Amniotic epithelial cell (primary cell): ENCODE measurements at regions not wholly inside any gene's neighbourhood (a gene's known extent, or its start where the extent isn't known, plus 50 kb on each side); places are given as distances from the start of the nearest gene placed in this dataset.

Experiments
- DNase-seq: peaks from one replicate; pipeline ENCODE4 v3.0.0-alpha.2; 2010; ENCODE audit warnings: low read depth

DNA sequence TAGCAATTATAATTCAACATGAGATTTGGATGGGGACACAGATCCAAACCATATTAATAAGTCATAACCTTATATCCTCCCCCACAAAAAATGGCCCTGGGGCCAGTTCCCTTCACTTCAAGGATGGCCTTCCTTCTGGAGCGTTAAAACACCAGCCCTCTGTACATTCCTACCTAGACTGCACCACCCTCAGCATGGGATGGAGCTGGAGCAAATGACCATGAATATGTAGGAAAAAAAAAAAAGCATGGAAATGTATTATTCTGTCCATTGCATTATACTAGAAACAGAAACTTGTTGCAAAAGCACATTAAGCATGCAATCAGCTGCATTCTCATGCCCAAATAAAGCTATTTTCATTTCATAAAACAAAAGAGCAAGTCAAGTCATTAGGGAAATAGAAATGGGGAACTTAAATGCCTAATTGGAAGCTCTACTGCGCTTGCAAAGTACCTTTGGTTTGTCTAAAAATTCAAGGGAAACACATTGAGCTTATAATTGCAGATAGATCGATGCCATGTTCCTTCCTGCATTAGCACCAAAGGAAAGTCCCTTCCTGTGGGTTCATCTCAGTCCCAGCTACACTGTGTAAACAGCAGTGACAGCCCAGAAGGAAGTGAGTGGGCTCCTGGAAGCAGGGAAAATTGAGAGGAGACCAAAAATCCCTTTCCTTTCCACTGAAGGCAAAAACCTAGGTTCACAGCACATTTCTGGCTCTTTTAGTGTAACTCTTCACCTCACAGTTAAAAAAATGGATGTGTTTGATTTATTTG lies 252.0 kb upstream of the KLHL29 start:
- DNase-seq: no peak

DNA sequence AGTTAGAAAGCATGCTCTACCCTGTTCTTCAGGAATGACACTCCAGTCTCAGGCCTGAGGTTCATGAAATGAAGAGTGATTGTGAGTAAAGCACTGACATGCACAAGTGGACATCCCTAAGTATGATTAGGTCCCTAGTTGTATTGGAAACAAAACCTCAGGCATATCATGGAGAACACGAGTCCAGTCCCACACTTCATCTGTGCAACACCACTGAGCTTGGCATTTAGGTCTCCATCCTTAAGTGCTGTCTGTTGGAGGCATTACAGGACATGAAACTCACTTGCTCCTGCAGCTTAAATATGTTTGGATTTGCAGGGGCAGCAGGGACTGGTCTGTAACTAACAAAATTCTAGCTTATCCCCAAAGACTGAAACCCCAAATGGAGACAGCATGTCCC lies 250.3 kb upstream of the KLHL29 start:
- no peak for DNase-seq

DNA sequence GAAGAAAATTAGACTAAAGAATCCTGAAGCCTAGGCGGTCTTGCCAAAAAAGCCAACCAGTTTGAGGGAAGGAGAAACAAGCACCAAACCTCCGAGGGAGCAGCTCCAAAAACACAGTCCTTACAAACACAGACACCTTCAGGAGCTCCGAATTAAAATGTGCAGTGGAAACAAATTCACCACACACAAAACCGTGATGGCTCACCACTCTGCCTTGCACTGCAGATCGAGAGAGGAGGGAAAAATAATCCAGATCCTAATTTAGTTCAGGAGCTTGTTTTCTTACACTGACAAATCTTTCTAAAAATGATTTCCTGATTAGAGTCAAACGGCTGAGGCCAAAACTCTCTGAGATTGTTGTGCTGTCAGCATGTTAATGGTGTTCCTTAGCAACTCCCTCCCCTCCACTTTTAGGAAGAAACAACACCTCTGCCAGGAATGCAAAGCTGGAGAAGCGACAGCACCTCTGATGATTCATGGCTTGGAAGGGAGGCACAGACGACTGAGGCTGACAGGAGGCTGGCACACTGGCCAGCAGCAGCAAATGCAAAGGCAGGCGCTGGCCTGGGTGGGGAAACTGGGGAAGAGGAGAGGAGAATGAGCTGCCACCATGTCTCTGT lies 249.4 kb upstream of the KLHL29 start:
- DNase-seq: no peak

DNA sequence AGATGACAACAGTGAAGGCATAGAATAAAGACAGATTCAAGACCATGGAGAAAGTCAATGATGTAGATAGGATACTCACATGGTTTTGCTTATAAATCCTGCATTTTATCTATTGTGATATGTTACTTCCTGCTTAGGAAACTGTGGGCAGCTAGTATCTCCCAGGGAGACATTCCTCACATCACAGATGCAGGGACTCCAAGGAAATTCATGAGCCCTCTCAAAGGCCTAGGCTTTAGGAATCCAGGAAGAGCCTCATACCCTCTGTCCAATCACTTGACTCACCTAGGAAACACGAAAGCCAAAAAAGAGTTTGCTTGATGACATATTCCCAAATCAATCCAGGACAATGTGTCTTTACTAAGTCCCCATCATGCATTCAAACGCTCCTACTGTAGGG lies 247.8 kb upstream of the KLHL29 start:
- no peak for DNase-seq

DNA sequence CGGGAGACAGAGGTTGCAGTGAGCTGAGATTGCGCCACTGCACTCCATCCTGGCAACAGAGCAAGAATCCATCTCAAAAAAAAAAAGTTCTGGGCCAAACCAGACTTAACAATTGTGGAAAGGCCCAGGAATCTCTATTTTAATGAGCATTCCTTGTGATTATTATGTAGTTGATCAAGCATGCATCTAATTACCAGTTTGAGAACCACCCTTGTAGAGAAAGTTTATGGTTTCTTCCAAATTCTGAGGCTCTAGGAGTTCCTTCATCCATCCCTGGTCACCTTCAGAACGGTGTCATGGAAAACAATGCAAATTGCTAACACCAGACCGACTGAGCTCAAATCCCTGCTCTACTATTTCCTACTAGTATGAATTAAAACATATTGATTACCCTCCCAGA lies 246.3 kb upstream of the KLHL29 start:
- DNase-seq: no peak

DNA sequence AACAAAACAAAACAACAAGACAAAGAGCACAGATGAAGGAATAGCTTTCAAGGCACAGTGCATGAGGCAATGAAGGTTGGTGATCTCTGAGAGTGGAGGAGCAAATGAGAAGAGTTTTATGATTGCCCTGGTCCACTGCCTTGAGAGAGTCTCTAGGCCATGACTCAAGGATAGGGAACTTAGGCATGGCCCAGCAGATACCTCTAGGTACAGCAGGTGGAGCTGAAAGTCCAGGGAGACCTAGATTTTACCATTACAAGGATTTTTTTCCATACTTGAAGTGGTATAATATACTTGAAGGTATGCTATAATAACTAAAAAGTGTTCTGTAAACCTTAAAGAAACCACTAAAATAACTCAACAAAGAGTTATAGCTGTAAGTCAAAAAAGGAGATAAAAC lies 239.5 kb upstream of the KLHL29 start:
- no peak for DNase-seq

DNA sequence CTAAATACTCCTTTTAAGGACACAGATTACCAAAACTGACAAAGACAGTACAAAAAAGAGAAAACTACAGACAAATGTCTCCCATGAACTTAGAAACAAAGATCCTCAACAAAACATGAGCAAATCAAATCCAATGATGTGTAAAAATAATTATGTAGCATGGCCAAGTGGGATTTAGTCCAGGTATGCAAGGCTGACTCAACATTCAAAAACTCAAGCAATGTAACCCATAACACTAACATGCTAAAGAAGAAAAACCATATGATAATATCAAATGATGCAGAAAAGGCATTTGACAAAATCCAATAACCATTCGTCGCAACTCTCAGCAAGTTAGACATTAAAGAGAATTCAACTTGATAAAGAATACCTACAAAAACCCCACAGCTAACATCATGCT lies 239.0 kb upstream of the KLHL29 start:
- no peak for DNase-seq

DNA sequence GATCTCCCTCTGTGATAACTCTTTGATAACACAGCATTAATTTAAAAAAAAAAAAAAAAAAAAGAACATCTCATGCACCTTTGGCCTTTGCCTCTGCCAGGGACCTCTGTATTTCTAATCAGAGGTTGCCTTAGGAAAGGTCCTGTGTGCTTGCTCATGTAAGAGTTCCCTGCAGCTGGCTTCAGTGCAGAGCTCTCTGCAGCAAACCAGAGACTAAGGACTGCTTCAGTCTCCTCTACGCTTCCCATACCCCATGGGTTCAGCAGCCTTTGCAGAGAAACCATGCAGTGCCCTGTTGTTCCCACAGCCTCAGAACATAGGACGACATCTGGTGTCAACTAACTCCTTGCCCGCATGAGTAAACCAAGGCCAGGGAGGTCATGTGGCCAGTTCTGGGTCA lies 236.6 kb upstream of the KLHL29 start:
- DNase-seq: no peak

DNA sequence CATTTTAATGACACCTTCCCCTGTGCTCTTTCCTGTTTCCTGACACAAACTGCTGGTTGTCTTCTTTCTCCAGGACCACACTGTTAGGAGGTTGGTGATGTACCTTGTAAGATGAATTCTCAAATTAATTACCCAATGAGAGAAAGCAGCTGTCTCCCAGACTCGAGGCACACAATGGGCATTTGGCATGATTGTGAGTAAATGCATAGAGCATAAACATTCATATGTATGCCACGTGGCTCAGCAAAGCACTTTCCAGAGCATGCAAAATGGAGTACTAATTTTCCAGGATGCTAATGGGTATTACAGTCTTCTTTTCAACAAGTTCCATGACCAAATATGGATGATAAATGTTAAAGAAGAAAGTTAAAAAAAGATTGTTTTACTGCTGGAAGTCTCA lies 235.2 kb upstream of the KLHL29 start:
- DNase-seq: no peak

DNA sequence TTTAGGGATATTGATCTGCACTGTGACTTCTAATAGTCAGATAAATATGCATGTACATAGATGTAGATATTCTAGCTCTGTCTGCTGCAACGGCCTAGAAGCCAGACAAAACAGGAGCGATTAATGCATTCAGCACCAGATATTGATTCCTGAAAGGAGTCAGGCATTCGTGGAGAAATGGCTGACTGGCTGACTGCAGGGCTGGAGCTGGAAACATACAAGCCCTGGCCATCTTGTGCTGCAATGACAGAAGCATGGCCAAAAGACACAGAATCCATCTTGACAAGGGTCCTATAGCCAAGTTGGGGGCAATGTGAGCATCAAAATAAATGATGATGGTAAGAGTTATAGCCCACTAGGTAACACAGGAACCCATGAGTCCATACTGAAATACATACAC lies 231.5 kb upstream of the KLHL29 start:
- DNase-seq: no peak

DNA sequence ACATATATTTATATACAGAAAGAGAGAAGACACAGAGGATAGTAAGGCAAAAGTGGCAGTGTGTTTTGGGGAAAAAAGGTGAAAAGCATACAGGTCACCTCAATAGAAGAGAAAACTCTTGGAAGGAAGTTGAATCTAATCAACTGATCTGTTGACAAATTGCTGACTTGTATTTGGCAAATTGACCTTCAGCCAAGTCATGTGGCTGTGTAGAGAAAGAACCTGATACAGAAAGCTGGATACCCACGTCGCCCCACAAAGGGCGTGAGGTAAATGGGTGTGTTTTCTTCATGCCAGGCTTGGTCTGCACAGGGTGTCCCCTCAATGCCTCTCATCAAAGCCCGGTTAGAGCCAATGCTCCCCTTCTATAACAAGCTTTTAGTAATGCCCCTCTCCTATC lies 230.0 kb upstream of the KLHL29 start:
- no peak for DNase-seq

DNA sequence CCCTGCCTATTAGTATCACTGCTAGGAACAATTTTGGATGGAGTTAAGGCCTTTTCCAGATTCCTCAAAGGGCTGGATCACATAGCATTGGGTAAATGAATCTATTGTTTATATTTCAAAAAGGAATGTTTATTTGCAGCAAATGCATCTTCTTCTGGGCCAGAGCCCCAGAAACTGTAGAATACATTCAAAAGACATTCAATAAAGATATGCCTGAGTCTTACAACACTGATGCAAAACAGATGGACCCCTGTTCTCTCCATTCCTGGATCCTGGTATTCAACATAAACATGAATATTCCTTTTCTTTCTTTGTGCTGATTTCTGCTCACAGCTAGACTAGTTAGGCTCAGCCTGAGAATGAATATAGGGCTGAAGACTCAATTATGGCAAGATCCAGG lies 227.2 kb upstream of the KLHL29 start:
- DNase-seq: no peak

DNA sequence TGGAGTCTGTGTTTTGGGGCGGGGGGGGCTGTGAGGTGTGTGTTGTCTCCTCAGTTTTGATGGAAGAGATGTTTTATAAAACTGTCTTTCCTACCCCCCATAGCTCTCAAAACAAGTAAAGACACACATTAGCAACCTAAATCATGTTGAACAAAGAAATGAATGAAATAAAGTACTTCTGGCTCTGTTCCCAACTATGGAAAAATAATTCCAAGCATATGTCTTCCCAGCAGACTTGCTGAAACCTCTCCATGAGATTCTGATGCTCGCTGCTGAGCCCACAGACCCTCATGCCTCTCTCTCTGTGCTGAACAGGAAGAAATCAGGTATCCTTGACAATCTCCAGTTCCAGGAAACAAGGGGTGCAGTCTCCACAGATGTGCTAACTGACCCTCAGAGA lies 226.7 kb upstream of the KLHL29 start:
- no peak for DNase-seq

DNA sequence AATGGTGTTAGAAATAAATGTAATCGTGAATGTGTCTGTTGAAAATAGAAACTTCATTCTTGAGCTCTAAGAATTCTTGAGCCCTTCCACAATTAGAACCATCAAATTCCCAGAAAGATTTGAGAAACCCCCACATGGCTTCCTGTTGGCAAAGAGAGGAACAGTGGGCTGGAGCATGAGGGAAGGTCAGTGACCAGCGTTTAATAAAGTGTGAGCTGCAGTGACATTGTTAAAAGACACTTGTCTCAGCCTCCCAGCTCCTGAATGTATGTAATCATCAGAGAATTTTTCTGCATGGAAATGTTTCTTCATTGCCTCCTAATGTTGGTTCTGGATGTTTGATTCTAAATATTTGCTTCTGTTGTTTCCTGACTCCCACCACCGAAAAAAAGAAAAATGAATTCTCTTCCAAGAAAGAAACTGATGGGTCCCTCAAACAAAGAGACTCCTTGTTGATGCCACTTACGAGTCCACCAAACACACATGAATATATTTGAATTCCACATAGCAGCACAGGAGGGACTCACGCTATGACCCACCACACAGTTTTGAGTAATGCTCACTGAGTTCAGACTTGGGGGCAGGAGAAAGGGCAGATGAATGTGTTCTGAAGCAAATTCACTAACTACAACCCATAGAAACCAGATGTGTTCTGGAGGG lies 225.1 kb upstream of the KLHL29 start:
- DNase-seq: no peak

DNA sequence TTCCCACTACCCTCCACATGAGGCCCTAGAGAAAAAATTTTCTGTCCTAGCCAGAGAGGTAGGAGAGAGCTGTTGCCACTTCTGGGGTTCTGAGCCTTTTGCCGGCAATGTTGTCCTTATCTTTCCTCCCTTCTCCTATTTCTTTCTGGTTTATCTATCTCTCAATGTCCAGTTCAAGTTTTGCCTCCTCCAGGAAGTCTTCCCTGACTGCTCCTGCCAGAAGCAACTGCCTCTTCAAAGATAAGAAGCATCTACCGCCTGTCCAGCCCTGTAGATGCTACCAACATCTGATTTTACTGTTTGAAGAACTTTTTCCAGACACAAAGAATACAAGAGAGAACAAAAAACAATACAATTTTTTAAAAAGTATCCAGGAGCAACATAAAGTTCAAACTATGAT lies 220.8 kb upstream of the KLHL29 start:
- no peak for DNase-seq

DNA sequence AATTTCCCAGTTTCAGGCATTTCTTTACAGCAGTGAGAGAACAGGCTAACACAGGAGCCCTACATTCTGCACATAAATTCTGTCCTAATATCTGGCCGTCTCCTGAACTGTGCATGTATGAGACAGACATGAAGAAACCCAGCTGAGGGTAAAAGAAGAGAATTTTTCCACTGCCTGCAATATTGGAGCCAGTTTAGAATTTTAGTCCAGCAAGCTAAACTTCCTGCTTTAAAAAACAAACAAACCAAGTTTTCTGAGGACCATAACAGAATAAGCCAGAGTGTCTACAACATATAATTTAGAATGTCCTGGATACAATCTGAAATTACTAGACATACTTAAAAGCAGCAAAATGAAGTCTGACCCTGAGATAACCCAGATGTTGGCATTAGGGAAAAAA lies 215.1 kb upstream of the KLHL29 start:
- DNase-seq: no peak

DNA sequence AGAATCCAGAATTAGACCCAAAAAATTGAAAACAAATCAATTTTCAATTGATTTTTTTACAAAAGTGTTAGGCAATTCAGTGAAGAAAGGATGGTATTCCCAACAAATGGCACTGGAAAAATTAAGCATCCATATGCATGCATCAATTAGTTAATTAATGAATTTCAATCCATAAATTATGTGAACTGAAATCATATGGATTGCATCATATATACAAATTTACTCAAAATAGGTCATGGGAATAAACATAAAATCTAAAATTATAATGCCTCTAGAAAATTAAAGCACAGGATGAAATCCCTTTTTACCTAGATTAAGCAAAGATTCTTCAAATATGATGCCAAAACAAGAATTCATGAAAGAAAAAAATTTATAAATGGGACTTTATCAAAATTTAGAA lies 213.9 kb upstream of the KLHL29 start:
- DNase-seq: no peak

DNA sequence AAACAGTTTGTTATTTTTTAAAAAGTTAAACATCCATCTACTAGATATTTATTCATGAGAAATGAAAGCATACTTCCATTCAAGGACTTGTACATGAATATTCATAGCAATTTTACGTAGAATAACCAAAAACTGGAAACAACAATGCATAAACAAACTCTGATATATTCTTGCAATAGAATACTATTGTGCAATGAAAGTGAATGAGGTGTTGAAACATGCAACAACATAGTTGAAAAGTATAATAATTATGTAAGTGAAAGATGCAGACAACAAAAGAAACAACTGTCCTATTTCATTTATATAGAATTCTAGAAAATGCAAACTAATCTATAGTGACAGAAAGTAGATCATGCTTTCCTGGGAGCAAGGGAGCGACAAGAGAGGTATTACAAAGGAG lies 206.6 kb upstream of the KLHL29 start:
- no peak for DNase-seq

DNA sequence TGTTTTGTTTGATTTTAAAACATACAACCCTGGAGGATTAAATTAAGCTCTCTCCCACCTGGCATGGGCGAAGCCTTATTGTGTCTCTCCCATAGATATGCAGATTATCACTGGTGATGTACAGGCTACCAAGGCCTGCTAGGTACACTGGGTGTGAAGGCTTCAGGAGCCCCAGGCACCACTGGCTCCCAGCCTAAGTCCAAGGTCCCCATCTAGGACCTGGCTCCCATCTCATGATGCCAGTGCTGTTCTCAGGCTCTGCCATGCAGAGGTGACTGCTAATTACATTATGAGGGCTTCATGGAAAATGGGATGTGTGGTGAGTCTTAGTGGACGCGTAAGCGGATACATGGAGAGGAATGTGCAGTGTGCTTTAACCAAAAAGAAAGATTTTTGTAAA lies 201.2 kb upstream of the KLHL29 start:
- DNase-seq: no peak

DNA sequence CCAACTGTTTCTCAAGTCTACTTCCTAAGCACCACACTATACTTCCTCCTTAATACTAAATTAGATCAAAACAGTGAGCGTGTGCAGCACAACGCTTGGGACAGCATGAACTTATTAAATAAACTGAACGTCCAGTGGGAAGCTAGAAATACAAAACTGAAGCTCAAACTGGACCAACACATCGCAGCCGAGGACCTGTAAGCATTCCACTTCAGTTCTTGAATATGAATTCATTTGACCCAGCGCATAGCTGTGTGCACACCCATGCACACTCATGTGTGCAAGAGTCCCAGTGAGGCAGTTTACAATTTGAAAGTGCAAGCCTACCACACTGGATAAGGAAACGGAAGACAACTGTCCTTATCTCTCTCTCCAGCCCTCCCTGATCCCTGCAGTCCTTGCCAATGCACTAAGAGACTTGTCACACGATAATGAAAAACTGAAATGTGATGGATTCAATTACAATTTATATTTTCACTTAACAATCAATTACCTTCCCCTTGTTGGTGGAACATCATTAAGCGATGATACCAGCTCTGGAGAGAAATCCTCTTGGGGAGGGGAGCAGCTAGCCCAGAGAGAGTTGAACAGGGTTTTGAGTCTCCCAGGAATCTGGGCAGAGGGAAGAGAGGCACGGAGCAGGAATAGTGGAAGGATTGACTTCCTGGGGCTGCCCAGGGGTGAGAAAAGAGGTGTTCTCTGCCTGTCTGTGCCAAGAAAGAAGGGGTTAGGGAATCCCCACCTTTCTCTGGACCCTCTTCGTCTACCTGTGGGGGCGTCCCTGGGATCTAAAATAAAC lies 186.5 kb upstream of the KLHL29 start:
- DNase-seq: no peak

DNA sequence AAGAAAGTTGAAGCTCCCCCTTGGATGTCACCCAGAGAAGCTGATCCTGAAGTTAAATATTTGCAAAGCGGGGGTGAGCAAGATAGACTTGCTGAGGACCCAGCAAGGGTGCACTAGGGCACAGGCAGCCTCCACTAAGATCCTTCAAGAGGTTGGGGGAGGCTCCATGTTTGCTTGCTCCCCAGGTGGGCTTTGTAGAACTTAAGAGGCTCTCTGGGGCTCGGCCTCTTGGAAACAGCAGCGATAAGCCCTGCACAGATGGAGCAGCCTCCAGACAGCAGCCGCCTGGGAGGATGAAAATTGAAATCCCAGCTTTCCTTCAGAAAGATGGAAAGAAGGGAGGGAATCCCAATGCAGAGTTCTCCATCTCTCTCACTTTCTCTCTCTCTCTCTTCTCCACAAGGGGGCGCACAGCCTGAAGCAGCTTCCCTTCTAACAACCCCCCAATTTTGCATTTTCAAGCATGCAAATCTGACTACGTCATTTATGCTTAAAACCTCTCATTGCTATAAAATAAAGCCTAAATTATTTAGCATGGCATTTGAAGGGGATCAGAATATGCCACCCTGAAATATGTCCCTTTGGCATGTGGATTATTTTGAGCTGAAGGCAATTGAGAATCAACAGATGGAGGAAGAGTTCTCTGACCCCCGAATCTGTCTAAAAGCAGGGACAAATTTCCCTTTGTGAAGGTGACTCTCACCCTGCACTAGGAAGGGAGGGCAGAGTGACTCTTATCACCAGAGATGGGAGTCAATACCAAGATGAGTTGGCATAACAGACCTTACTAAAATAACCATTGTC lies 185.7 kb upstream of the KLHL29 start:
- no peak for DNase-seq
